ENCODE measurements at regions not wholly inside any gene's neighbourhood (a gene's known extent, or its start where the extent isn't known, plus 50 kb on each side); places are given as distances from the start of the nearest gene placed in this dataset.

GRCh38 chr17:79382313-79382712 lies 228.5 kb downstream of the RBFOX3 start:
- TF ChIP-seq, protein P1, sequence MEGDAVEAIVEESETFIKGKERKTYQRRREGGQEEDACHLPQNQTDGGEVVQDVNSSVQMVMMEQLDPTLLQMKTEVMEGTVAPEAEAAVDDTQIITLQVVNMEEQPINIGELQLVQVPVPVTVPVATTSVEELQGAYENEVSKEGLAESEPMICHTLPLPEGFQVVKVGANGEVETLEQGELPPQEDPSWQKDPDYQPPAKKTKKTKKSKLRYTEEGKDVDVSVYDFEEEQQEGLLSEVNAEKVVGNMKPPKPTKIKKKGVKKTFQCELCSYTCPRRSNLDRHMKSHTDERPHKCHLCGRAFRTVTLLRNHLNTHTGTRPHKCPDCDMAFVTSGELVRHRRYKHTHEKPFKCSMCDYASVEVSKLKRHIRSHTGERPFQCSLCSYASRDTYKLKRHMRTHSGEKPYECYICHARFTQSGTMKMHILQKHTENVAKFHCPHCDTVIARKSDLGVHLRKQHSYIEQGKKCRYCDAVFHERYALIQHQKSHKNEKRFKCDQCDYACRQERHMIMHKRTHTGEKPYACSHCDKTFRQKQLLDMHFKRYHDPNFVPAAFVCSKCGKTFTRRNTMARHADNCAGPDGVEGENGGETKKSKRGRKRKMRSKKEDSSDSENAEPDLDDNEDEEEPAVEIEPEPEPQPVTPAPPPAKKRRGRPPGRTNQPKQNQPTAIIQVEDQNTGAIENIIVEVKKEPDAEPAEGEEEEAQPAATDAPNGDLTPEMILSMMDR (IDR thresholded peaks at IDR 0.05; ENCODE audit: insufficient read depth, low read length, poor library complexity, severe bottlenecking), result no peak
- no peak for TF ChIP-seq EZH2phosphoT487 (conservative IDR thresholded peaks at IDR 0.05; ENCODE audit: low read length)

Data from SU-DHL-6 (cell line).